Effector memory CD4-positive, alpha-beta T cell (primary cell): ENCODE measurements at regions not wholly inside any gene's neighbourhood (a gene's known extent, or its start where the extent isn't known, plus 50 kb on each side); places are given as distances from the start of the nearest gene placed in this dataset.
A peak's percentile ranks its signal among the peaks of the same experiment; 100 is the strongest.
"Not testable (repeated sequence)": the region's sequence is repeated elsewhere in the genome, so short reads cannot be mapped to it uniquely, and the experiment has no call there.

Source experiments
- DNase-seq, 3 donors: peaks; one replicate each; pipeline ENCODE4 v3.0.0-alpha.2; 2020
- H3K27ac ChIP-seq: 2 replicates; pipeline ENCODE4 v1.7.0; 2013; ENCODE audit warnings: mild to moderate bottlenecking, low read length, moderate library complexity; ENCODE audit not compliant: insufficient read depth, poor library complexity, severe bottlenecking
- H3K27me3 ChIP-seq: replicated peaks from 2 replicates; pipeline ENCODE4 v1.7.0; 2013; ENCODE audit warnings: mild to moderate bottlenecking, low read length; ENCODE audit not compliant: insufficient read depth, control insufficient read depth, poor library complexity, severe bottlenecking
- H3K36me3 ChIP-seq: 2 replicates; pipeline ENCODE4 v1.7.0; 2013; ENCODE audit warnings: mild to moderate bottlenecking, low read length, moderate library complexity; ENCODE audit not compliant: control insufficient read depth, insufficient read depth
- H3K4me1 ChIP-seq: 2 replicates; pipeline ENCODE4 v1.7.0; 2013; ENCODE audit warnings: low read length, mild to moderate bottlenecking; ENCODE audit not compliant: control insufficient read depth, insufficient read depth, poor library complexity, severe bottlenecking
- H3K4me3 ChIP-seq: 2 replicates; pipeline ENCODE4 v1.7.0; 2013; ENCODE audit warnings: low read length, low read depth, mild to moderate bottlenecking; ENCODE audit not compliant: insufficient read depth, poor library complexity, severe bottlenecking
- H3K9me3 ChIP-seq: 2 replicates; pipeline ENCODE4 v1.7.0; 2013; ENCODE audit warnings: mild to moderate bottlenecking, low read length, moderate library complexity; ENCODE audit not compliant: control insufficient read depth

DNA sequence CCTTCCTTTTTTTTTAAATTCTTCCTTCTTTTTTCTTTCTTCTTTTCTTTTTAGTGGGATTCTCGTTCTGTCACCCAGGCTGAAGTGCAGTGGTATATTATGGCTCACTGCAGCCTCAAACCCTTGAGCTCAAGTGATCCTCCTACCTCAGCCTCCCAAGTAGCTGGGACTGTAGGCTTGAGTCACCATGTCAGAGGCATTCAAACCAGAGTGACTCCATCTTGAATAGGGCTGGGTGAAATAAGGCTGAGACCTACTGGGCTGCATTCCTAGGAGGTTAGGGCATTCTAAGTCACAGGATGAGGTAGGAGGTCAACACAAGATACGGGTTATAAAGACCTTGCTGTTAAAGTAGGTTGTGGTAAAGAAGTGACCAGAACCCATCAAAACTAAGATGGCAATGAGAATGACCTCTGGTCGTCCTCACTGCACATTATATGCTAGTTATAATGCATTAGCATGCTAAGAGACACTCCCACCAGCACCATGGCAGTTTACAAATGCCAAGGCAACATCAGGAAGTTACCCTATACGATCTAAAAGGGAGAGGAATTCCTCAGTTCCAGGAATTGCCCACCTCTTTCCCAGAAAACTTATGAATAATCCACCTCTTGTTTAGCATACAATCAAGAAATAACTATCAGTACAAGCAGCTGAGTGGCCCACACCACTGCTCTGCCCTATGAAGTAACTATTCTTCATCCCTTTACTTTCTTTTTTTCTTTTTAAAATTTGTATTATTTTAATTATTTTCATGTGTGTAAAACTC, 99.0 kb upstream of the ITGB1 start:
- no peak for DNase-seq
- H3K4me1 ChIP-seq = peaks cover 4% of the 10 kb centered on the region
- no peak overlapping the region for H3K27ac ChIP-seq
- H3K36me3 ChIP-seq = no peaks in the 10 kb centered on the region
- H3K27me3 ChIP-seq = no peaks in the 10 kb centered on the region
- no peaks in the 10 kb centered on the region for H3K9me3 ChIP-seq
- no peak overlapping the region for H3K4me3 ChIP-seq

DNA sequence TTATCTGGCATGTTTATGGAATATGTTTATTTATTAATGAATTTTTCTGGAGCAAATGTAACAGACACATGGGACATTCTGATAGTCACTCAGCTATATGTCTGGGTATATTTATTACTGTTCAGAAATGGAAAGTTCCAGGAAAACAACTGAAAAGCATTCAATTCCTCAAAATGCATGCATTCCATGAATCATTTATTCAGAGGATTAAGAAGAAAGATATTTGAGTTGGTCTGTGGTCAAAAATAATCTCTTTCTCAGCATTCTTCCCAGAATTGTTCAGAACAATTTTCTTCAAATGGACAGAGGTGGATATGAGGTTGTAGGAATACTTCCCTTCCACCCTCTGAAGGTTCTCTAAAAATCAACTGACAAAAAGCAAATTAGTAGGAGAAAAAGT, 97.6 kb upstream of the ITGB1 start:
- no peak overlapping the region for H3K4me3 ChIP-seq
- no peaks in the 10 kb centered on the region for H3K9me3 ChIP-seq
- no peak overlapping the region for H3K27ac ChIP-seq
- DNase-seq = no peak
- no peaks in the 10 kb centered on the region for H3K36me3 ChIP-seq
- H3K4me1 ChIP-seq = peaks cover 4% of the 10 kb centered on the region
- no peaks in the 10 kb centered on the region for H3K27me3 ChIP-seq

DNA sequence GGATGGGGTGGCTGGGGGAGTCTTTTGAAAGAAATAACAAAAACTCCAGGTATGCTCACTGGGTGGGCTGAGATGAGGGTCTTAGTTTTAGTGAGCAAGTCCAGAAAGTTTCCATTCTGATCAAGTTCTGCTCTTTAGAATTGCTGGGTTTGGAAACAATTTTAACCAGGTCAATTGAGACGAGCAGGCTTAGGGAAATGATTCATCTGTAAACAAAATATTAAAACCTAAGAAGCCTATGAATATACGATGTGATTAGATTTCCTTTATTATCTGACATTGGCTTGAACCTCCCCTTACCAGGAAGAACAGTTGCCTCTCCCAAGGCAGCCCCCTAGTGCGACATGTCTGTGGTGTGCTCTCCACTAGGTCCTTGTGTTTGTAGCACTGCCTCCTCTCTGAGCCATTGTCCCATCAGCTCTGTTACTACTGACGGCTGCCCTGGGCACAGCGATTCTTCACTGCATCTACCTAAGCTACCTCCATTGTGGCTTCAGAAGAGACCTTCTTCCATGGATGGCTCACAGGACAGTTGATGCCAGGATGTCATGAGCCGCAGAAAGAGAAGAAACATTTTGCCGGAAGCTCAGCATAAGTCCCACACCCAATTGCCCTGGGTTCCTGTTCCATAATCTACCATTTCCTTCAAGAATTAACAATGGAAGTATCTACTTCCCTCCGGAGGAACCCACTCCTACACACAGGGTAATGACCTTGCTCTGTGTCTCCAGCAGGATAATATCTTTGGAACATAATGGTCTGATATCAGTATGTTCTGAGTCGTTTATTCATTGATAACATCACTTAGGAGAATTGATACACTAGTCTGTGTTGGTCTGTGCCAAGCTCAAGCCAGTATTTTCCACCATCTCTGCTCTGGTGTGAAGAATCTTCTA, 95.1 kb upstream of the ITGB1 start:
- Histone ChIP-seq H3K4me1 (no peaks in the 10 kb centered on the region), H3K9me3 (no peaks in the 10 kb centered on the region), H3K27me3 (no peaks in the 10 kb centered on the region), H3K27ac (no peak overlapping the region), H3K4me3 (no peak overlapping the region), H3K36me3 (no peaks in the 10 kb centered on the region)
- no peak for DNase-seq

DNA sequence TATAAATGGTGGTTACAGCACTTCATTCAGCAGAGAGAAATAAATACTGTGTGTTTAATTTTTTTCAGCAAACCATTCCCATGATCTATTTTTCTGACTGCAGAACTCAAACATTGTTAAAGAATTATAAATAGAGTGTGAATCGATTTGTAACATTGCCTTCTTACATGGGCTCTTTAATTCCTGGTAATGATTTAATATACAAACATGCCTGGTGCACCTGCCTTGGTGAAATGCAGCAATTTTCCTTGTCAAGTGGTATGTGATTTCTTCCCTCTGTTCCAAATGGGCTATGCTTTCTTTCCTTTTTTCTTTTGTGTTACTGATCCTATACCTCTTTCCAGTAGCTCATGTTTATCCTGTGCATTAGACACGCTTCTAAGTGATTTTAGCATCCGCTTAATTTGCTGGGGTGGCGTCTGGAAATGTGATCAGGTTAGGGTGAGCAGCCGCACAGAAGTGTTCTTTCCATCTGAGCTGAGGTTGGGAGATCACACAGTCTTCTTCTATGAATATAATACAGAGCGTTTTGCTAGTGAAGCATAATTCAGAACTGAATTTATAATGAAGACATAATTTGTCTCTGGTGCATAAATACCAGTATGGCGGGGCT, 94.3 kb upstream of the ITGB1 start:
- DNase-seq = no peak
- Histone ChIP-seq H3K4me1 (no peaks in the 10 kb centered on the region), H3K9me3 (no peaks in the 10 kb centered on the region), H3K27ac (no peak overlapping the region), H3K27me3 (no peaks in the 10 kb centered on the region), H3K36me3 (no peaks in the 10 kb centered on the region), H3K4me3 (no peak overlapping the region)

DNA sequence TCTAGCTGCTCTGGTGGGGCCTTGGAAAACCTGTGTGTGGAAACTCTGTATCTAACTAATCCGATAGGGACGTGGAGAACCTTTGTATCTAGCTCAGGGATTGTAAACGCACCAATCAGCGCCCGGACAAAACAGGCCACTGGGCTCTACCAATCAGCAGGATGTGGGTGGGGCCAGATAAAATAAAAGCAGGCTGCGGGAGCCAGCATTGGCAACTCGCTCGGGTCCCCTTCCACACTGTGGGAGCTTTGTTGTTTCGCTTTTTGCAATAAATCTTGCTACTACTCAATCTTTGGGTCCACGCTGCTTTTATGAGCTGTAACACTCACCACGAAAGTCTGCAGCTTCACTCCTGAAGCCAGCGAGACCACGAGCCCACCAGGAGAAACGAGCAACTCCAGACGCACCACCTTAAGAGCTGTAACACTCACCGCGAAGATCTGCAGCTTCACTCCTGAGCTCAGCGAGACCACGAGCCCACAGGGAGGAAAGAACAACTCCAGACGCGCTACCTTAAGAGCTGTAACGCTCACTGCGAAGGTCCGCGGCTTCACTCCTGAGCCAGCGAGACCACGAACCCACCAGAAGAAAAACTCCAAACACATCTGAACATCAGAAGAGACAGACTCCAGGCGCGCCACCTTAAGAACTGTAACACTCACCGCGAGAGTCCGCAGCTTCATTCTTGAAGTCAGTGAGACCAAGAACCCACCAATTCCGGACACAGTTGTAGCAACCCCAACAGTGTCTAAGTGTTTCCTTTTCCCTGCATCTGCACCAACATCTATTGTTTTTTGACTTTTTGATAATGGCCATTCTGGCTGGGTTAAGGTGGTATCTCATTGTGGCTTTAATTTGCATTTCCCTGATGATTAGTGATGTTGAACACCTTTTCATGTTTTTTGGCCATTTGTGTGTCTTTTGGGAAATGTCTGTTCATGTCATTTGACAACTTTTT, 92.2 kb upstream of the ITGB1 start:
- DNase-seq = peak in 2 of 3 donors; percentile 18 to 22
- H3K9me3 ChIP-seq, H3K27me3 ChIP-seq, H3K36me3 ChIP-seq, H3K4me1 ChIP-seq: not testable (repeated sequence)
- Histone ChIP-seq H3K27ac (peak overlapping the region; percentile 49), H3K4me3 (peak overlapping the region; percentile 37)

DNA sequence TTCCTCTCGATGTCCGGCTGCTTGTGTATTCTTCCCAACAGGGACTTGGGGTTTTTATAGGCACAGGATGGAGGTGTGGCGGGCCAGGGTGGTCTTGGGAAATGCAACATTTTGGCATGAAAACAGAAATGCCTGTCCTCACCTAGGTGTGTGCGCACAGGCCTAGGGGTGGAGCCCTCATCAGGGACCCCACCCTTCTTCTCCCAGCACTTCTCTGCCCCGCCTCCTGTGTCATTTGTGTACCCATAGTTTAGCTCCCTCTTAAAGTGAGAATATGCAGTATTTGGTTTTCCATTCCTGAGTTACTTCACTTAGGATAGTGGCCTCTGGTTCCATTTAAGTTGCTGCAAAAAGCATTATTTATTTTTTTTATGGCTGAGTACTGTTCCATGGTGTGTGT, 90.2 kb upstream of the ITGB1 start:
- Histone ChIP-seq H3K27ac (no peak overlapping the region), H3K27me3 (no peaks in the 10 kb centered on the region), H3K9me3 (no peaks in the 10 kb centered on the region), H3K4me3 (no peak overlapping the region), H3K4me1 (no peaks in the 10 kb centered on the region), H3K36me3 (no peaks in the 10 kb centered on the region)
- DNase-seq = no peak

DNA sequence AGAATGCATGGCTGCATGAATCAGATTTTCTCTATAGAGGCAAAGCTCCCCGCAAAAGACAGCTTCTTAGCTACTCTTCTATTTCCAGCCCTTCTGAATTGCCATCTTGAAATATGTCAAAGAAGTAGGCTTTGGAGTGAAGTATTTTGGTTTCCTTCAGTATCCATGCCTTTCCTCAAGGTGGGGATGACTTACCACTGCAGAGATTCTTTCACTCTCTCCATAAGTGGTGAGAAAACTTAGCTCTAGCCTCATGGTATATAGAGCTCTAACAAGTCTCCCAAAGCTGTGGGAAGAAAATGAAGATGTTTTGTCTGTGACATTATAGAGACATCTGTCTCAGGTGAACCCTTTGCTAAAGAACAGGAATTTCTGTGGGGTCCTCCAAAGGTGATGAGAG, 89.6 kb upstream of the ITGB1 start:
- Histone ChIP-seq H3K27me3 (no peaks in the 10 kb centered on the region), H3K4me3 (no peak overlapping the region), H3K9me3 (no peaks in the 10 kb centered on the region), H3K4me1 (no peaks in the 10 kb centered on the region), H3K36me3 (no peaks in the 10 kb centered on the region), H3K27ac (no peak overlapping the region)
- DNase-seq = no peak

DNA sequence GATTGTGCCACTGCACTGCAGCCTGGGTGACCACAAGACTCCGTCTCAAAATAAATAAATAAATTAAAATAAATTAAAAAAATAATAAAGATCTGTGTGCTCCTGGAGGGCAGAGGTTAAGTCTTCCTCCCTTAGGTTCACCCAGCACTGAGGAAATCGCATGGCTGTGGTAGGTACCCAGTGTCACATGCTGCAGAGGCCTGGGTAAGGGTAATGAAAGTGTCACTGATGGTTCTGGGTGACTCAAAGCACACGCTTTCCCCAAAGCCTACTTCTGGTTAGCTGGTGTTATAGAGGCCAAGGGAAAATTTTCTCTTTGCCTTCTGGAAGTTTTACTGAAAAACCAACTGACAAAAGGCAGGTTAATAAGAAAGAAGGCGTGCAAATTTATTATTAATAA, 88.8 kb upstream of the ITGB1 start:
- DNase-seq = no peak
- H3K36me3 ChIP-seq = no peaks in the 10 kb centered on the region
- no peaks in the 10 kb centered on the region for H3K9me3 ChIP-seq
- H3K27ac ChIP-seq = no peak overlapping the region
- H3K4me3 ChIP-seq = no peak overlapping the region
- H3K4me1 ChIP-seq = no peaks in the 10 kb centered on the region
- no peaks in the 10 kb centered on the region for H3K27me3 ChIP-seq

DNA sequence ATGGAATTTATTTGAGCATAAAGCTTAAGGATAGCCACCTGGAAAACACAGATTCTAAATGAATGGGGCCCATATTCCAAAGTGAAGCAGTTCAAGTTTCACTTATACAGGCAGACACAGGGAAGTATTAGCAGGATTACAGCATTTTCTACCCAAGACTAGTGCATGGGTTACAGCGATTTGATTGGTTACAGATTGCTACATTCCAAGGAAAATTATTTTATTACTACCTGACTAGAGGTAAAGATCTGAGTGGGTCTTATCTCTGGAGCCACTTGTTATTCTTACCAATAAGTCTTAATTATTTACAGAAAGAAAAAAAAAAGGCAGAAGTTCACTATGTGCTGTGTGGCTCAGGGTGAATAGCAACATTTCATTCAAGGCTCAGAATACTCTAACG, 87.4 kb upstream of the ITGB1 start:
- no peak overlapping the region for H3K4me3 ChIP-seq
- no peaks in the 10 kb centered on the region for H3K4me1 ChIP-seq

More for the DNA sequence above, 87.4 kb upstream of the ITGB1 start:
- no peaks in the 10 kb centered on the region for H3K27me3 ChIP-seq
- DNase-seq = no peak
- no peaks in the 10 kb centered on the region for H3K36me3 ChIP-seq
- no peaks in the 10 kb centered on the region for H3K9me3 ChIP-seq
- H3K27ac ChIP-seq = no peak overlapping the region
